ENCODE measurements at regions not wholly inside any gene's neighbourhood (a gene's known extent, or its start where the extent isn't known, plus 50 kb on each side); places are given as distances from the start of the nearest gene placed in this dataset.

- Histone ChIP-seq H2AFZ (ENCODE audit: low read depth) (peak overlapping the region; percentile 41; the same call in 1 of the 2 replicates), H3K9me2 (no peaks in the 10 kb centered on the region), H3K4me2 (no peak overlapping the region), H3K4me1 (ENCODE audit: control insufficient read depth in 1 of 2, insufficient read depth in 2 of 2, low read depth in 1 of 2, low read length in 1 of 2) (no peaks in the 10 kb centered on the region; a peak in 2 of 4 replicates), H4K20me1 (ENCODE audit: insufficient read depth) (no peaks in the 10 kb centered on the region), H3K79me2 (ENCODE audit: insufficient read depth) (no peaks in the 10 kb centered on the region), H3K4me3 (ENCODE audit: low read depth in 2 of 2, low read length in 1 of 2) (no peak overlapping the region), H3K9me3 (no peaks in the 10 kb centered on the region), H3K36me3 (replicated peaks in 1 of 2; ENCODE audit: control insufficient read depth in 1 of 2, insufficient read depth in 2 of 2, low read length in 1 of 2) (no peaks in the 10 kb centered on the region), H3K9ac (no peak overlapping the region), H3K27me3 (ENCODE audit: insufficient read depth) (no peaks in the 10 kb centered on the region), H3F3A (replicated peaks; ENCODE audit: insufficient read depth) (no peaks in the 10 kb centered on the region), H3K27ac (ENCODE audit: low read depth in 2 of 2, low read length in 1 of 2) (peak overlapping the region in 1 of 2 experiments; percentile 28; a peak in 1 of 4 replicates)
- ChIA-PET POLR2A (no interaction called here), CTCF (no interaction called here)
- DNase-seq = no peak
- TF ChIP-seq IRF3 (IDR thresholded peaks at IDR 0.05; ENCODE audit: low read depth, low read length) (no peak), ZBTB33 (IDR thresholded peaks at IDR 0.05; ENCODE audit: borderline replicate concordance, low read depth) (no peak), SMC3 (IDR thresholded peaks at IDR 0.05; ENCODE audit: low read depth, low read length) (no peak), TCF12 (IDR thresholded peaks at IDR 0.05) (no peak), FOXM1 (IDR thresholded peaks at IDR 0.05; ENCODE audit: low read depth) (no peak)
- 70% methylated on average over 1 of the region's 1 CpG for WGBS (ENCODE audit: low lambda C conversion rate)
These were observed 393.3 kb downstream of the PLK2 start for GRCh38 chr5:58066557-58066956.

GRCh38 chr5:58066076-58066475 is 393.8 kb downstream of the PLK2 start:
- Histone ChIP-seq H3F3A (replicated peaks; ENCODE audit: insufficient read depth) (no peaks in the 10 kb centered on the region), H3K4me3 (ENCODE audit: low read depth in 2 of 2, low read length in 1 of 2) (no peak overlapping the region), H3K9me3 (no peaks in the 10 kb centered on the region), H3K4me1 (ENCODE audit: control insufficient read depth in 1 of 2, insufficient read depth in 2 of 2, low read depth in 1 of 2, low read length in 1 of 2) (peaks cover 0 to 3% of the 10 kb centered on the region in 2 experiments; a peak in 2 of 4 replicates), H3K9ac (no peak overlapping the region), H3K4me2 (no peak overlapping the region), H3K27me3 (ENCODE audit: insufficient read depth) (no peaks in the 10 kb centered on the region), H2AFZ (ENCODE audit: low read depth) (peak overlapping the region; percentile 41; the same call in 1 of the 2 replicates), H4K20me1 (ENCODE audit: insufficient read depth) (no peaks in the 10 kb centered on the region), H3K27ac (ENCODE audit: low read depth in 2 of 2, low read length in 1 of 2) (peak overlapping the region in 1 of 2 experiments; percentile 58; a peak in 1 of 4 replicates), H3K36me3 (replicated peaks in 1 of 2; ENCODE audit: control insufficient read depth in 1 of 2, insufficient read depth in 2 of 2, low read length in 1 of 2) (no peaks in the 10 kb centered on the region), H3K9me2 (no peaks in the 10 kb centered on the region), H3K79me2 (ENCODE audit: insufficient read depth) (no peaks in the 10 kb centered on the region)
- TF ChIP-seq GATA2 (CRISPR knock-in tag; IDR thresholded peaks at IDR 0.05) = no peak
- TF ChIP-seq TCF12 (IDR thresholded peaks at IDR 0.05) = peak; percentile 76
- 44% methylated on average over 2 of the region's 2 CpGs for WGBS (ENCODE audit: low lambda C conversion rate)
- ChIA-PET CTCF (no interaction called here), POLR2A (no interaction called here)
- peak; percentile 49 for DNase-seq

GRCh38 chr5:58064801-58065200 is 395.1 kb downstream of the PLK2 start:
- H3K4me2 ChIP-seq = no peak overlapping the region
- H3K9me3 ChIP-seq = no peaks in the 10 kb centered on the region
- no peaks in the 10 kb centered on the region for H3K27me3 ChIP-seq (ENCODE audit: insufficient read depth)
- CTCF ChIA-PET = no interaction called here
- H3K27ac ChIP-seq (ENCODE audit: low read depth in 2 of 2, low read length in 1 of 2) = peak overlapping the region in 1 of 2 experiments; percentile 58; a peak in 1 of 4 replicates
- H3K79me2 ChIP-seq (ENCODE audit: insufficient read depth) = no peaks in the 10 kb centered on the region
- TF ChIP-seq TCF12 (IDR thresholded peaks at IDR 0.05) (peak; percentile 78), GATA2 (CRISPR knock-in tag; IDR thresholded peaks at IDR 0.05) (no peak)
- H3K4me1 ChIP-seq (ENCODE audit: control insufficient read depth in 1 of 2, insufficient read depth in 2 of 2, low read depth in 1 of 2, low read length in 1 of 2) = peaks cover 0 to 9% of the 10 kb centered on the region in 2 experiments; a peak in 2 of 4 replicates
- H3F3A ChIP-seq (replicated peaks; ENCODE audit: insufficient read depth) = no peaks in the 10 kb centered on the region
- no peak overlapping the region for H3K4me3 ChIP-seq (ENCODE audit: low read depth in 2 of 2, low read length in 1 of 2)
- no peak overlapping the region for H3K9ac ChIP-seq
- no peaks in the 10 kb centered on the region for H4K20me1 ChIP-seq (ENCODE audit: insufficient read depth)
- H2AFZ ChIP-seq (ENCODE audit: low read depth) = no peak overlapping the region
- POLR2A ChIA-PET = no interaction called here
- H3K9me2 ChIP-seq = no peaks in the 10 kb centered on the region
- 89% methylated on average over 2 of the region's 2 CpGs for WGBS (ENCODE audit: low lambda C conversion rate)
- DNase-seq = no peak
- H3K36me3 ChIP-seq (replicated peaks in 1 of 2; ENCODE audit: control insufficient read depth in 1 of 2, insufficient read depth in 2 of 2, low read length in 1 of 2) = no peaks in the 10 kb centered on the region
